ENCODE measurements at regions not wholly inside any gene's neighbourhood (a gene's known extent, or its start where the extent isn't known, plus 50 kb on each side); places are given as distances from the start of the nearest gene placed in this dataset.

GRCh38 chr9:25284365-25284764 is 393.9 kb downstream of the TUSC1 start:
- Mint-ChIP-seq H3K9me3 (peaks cover 0 to 7% of the 10 kb centered on the region in 2 donors), H3K4me1 (no peaks in the 10 kb centered on the region), H3K4me3 (no peak overlapping the region), H3K27ac (no peak overlapping the region), H3K36me3 (no peaks in the 10 kb centered on the region), H3K27me3 (no peaks in the 10 kb centered on the region)
- DNase-seq (no peak), ATAC-seq (replicated peaks) (no peak)

GRCh38 chr9:25282946-25283345 is 395.3 kb downstream of the TUSC1 start:
- Mint-ChIP-seq H3K4me1 (no peaks in the 10 kb centered on the region), H3K27ac (no peak overlapping the region), H3K9me3 (no peaks in the 10 kb centered on the region), H3K4me3 (no peak overlapping the region), H3K27me3 (no peaks in the 10 kb centered on the region), H3K36me3 (no peaks in the 10 kb centered on the region)
- DNase-seq (no peak), ATAC-seq (replicated peaks) (no peak)

GRCh38 chr9:25261445-25261844 is 416.8 kb downstream of the TUSC1 start:
- Mint-ChIP-seq H3K4me1 (no peaks in the 10 kb centered on the region), H3K27me3 (no peaks in the 10 kb centered on the region), H3K4me3 (no peak overlapping the region), H3K36me3 (no peaks in the 10 kb centered on the region), H3K9me3 (no peaks in the 10 kb centered on the region), H3K27ac (no peak overlapping the region)
- DNase-seq, result no peak
- no peak for ATAC-seq (replicated peaks)

GRCh38 chr9:25260046-25260445 is 418.2 kb downstream of the TUSC1 start:
- Mint-ChIP-seq H3K27me3 (no peaks in the 10 kb centered on the region), H3K4me3 (no peak overlapping the region), H3K4me1 (no peaks in the 10 kb centered on the region), H3K9me3 (no peaks in the 10 kb centered on the region), H3K36me3 (no peaks in the 10 kb centered on the region), H3K27ac (no peak overlapping the region)
- DNase-seq, result no peak
- ATAC-seq (replicated peaks), result no peak

DNA sequence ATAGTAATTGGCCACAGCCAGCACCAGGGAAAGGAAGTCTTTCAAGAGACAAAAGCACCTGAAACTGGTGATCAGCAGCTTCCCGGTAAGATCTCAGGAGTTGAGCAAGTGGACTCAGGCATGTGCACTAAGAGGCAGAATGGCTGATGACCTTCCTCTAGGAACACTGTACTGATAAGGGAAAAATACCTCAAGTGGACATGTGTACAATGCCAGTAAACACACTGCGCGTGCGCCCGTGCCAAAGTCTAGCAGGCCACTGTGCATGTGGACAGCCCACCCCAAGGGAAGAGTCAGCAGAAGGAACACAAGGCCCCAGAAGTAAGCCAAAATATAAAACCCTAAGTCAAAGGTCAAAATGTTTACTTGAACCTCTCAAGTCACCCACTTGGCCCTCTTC is 423.0 kb downstream of the TUSC1 start:
- DNase-seq, result no peak
- no peaks in the 10 kb centered on the region for H3K36me3 Mint-ChIP-seq
- no peak overlapping the region for H3K27ac Mint-ChIP-seq
- H3K4me1 Mint-ChIP-seq, result no peaks in the 10 kb centered on the region
- no peaks in the 10 kb centered on the region for H3K9me3 Mint-ChIP-seq
- no peak overlapping the region for H3K4me3 Mint-ChIP-seq
- ATAC-seq (replicated peaks), result no peak
- no peaks in the 10 kb centered on the region for H3K27me3 Mint-ChIP-seq

DNA sequence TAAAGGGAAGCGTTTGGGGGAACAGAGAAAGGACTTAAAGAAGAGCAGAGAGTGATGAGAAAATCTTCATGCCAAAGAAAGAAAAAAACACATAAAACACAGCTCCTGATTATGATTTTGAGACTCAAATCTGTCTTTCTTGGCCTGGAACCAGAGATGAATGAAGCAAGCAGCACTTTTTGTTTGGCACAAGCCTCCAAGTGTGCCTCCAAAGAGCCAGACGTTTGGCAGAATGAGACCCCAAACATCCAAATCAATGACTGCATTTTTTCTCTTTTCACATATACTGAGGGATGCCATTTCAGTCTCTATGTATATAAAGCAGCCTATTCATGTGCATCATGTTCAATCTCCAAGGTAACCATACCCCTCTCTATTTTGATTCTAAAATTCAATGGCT is 424.2 kb downstream of the TUSC1 start:
- peaks cover 0 to 2% of the 10 kb centered on the region in 2 donors for H3K9me3 Mint-ChIP-seq
- ATAC-seq (replicated peaks) (no peak), DNase-seq (no peak)
- H3K27ac Mint-ChIP-seq, result no peak overlapping the region
- no peaks in the 10 kb centered on the region for H3K36me3 Mint-ChIP-seq
- no peaks in the 10 kb centered on the region for H3K27me3 Mint-ChIP-seq
- H3K4me3 Mint-ChIP-seq, result no peak overlapping the region
- no peaks in the 10 kb centered on the region for H3K4me1 Mint-ChIP-seq

DNA sequence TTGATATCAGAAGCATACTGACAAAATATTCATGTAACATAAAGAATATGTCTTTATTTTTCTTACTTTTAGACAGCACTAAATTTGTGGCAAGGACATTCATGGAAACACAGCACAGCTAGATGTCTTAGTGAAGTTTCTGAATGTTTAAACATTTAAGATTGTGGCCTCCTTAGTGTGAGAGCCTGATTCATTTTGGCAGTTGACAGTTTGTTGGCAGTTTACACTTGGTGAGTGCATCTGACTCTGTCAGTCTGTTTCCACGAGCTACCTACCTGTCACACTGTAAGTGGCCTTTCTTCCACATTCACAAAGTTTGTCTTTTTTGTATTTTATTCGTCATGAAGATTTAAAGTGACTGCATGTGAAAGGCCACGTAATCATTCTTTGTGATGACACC is 436.8 kb downstream of the TUSC1 start:
- Mint-ChIP-seq H3K4me3 (no peak overlapping the region), H3K36me3 (no peaks in the 10 kb centered on the region), H3K27me3 (no peaks in the 10 kb centered on the region), H3K4me1 (no peaks in the 10 kb centered on the region), H3K27ac (no peak overlapping the region), H3K9me3 (peaks cover 0 to 4% of the 10 kb centered on the region in 2 donors)
- no peak for DNase-seq
- ATAC-seq (replicated peaks), result no peak

GRCh38 chr9:25226901-25227686 is 451.1 kb downstream of the TUSC1 start:
- Mint-ChIP-seq H3K9me3 (peaks cover 8 to 9% of the 10 kb centered on the region in 2 donors), H3K27me3 (no peaks in the 10 kb centered on the region), H3K27ac (no peak overlapping the region), H3K36me3 (no peaks in the 10 kb centered on the region), H3K4me3 (no peak overlapping the region), H3K4me1 (no peaks in the 10 kb centered on the region)
- ATAC-seq (replicated peaks) (no peak), DNase-seq (no peak)

DNA sequence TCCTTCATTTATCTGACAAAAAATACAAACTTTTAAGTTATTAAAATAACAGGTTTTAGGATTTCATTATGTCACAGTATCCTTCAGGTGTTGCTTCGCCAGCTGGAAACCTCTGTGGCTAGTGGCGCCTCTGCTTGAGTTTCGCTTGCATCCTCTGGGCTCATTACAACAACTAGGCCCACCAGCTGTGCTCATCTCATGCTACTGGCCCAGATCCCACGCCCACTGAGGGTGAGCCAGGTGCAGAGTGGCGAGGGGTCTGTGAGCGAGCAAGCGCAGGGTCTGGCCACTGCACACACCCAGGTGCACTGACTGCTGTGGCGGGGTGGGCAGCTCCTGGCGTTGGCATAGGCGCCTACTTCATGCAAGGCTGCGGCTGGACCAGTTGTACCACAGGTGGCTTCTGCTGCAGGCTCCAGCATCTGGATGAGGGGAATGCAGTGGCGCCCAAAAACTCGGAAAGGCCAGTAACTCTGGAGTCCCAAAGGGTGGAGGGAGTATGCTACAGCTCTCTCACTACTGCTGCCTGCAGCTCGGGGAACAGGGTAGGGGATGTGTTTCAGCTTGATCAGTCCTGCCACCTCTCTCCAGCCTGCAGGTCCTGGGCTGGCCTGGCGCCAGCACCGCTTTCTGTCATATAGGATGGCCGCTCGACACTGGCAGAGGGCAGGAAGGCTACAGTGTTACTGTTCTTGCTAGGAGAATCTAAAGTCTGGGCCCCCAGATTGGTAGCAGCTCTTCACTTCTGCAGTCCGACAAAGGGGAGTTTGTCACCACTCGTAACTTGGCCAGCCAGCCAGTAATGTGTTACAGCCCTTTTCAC is 452.1 kb downstream of the TUSC1 start:
- ATAC-seq (replicated peaks) (no peak), DNase-seq (no peak)
- Mint-ChIP-seq H3K36me3 (no peaks in the 10 kb centered on the region), H3K27ac (no peak overlapping the region), H3K4me1 (no peaks in the 10 kb centered on the region), H3K9me3 (peaks cover 9 to 10% of the 10 kb centered on the region in 2 donors), H3K4me3 (no peak overlapping the region), H3K27me3 (no peaks in the 10 kb centered on the region)

DNA sequence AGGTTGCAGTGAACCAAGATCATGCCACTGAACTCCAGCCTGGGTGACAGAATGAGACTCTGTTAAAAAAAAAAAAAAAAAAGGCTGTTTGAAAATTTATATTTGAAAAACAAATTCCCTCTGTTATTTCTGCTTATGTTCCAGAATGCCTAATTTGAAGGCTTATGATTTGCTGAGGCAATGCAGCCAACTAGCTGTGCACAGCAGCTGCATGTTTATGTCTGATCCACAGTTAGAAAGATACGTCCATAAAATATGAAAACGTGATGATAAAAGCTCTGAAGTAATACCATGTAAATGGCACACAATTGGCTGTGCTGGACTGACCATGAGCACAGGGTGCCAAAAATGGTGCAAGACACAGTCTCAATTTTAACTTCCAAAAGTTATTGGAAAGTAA is 453.2 kb downstream of the TUSC1 start:
- no peak for ATAC-seq (replicated peaks)
- H3K4me1 Mint-ChIP-seq, result no peaks in the 10 kb centered on the region
- peaks cover 4 to 7% of the 10 kb centered on the region in 2 donors for H3K9me3 Mint-ChIP-seq
- no peaks in the 10 kb centered on the region for H3K36me3 Mint-ChIP-seq
- no peak for DNase-seq
- H3K27ac Mint-ChIP-seq, result no peak overlapping the region
- no peak overlapping the region for H3K4me3 Mint-ChIP-seq
- H3K27me3 Mint-ChIP-seq, result no peaks in the 10 kb centered on the region

DNA sequence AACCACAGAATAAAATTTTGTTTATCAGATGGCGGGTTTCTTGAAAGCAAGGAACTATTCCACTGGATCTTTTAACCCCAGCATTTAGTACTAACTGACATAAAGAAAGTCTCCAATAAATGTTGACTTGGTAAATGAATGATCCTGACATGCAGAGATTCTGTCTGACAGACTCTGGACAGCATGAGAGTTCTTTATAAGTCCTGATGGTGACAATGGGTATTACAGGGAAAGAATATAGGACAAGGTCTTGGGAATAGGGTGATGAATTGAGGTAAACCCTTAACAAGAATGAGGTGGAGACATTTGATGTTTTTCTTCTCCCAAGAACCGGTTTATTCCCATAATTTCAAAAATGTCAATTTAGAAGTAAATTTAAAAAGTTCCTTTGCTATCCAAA is 453.9 kb downstream of the TUSC1 start:
- H3K4me3 Mint-ChIP-seq, result no peak overlapping the region
- no peaks in the 10 kb centered on the region for H3K4me1 Mint-ChIP-seq
- no peaks in the 10 kb centered on the region for H3K27me3 Mint-ChIP-seq
- ATAC-seq (replicated peaks), result no peak
- H3K9me3 Mint-ChIP-seq, result peaks cover 3 to 4% of the 10 kb centered on the region in 2 donors
- no peak for DNase-seq
- H3K27ac Mint-ChIP-seq, result no peak overlapping the region
- H3K36me3 Mint-ChIP-seq, result no peaks in the 10 kb centered on the region

DNA sequence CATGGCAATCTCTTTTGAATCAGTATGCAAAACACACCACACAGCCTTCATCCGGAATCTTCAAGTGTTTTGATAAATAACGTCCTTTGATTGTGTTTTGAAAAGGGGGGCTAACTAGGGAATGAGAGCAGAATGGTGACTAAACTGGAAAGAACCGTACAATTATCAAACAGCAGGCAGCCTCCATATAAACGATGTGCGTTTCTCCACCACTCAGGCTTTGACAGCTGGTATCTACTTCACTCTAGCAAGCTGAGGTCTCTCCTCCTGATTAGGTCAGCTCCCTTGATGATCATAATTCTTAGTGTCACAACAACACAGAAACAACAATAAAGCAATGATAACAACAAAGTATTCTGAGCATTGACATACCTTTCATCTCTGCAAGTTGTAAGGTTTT is 465.9 kb downstream of the TUSC1 start:
- Mint-ChIP-seq H3K9me3 (no peaks in the 10 kb centered on the region), H3K27ac (no peak overlapping the region), H3K27me3 (no peaks in the 10 kb centered on the region), H3K4me3 (no peak overlapping the region), H3K36me3 (no peaks in the 10 kb centered on the region), H3K4me1 (no peaks in the 10 kb centered on the region)
- DNase-seq, result no peak
- ATAC-seq (replicated peaks), result no peak

GRCh38 chr9:25207402-25208195 is 470.6 kb downstream of the TUSC1 start:
- ATAC-seq (replicated peaks) (no peak), DNase-seq (no peak)
- Mint-ChIP-seq H3K4me3 (no peak overlapping the region), H3K4me1 (no peaks in the 10 kb centered on the region), H3K36me3 (no peaks in the 10 kb centered on the region), H3K27me3 (no peaks in the 10 kb centered on the region), H3K27ac (no peak overlapping the region), H3K9me3 (peaks cover 4 to 5% of the 10 kb centered on the region in 2 donors)

DNA sequence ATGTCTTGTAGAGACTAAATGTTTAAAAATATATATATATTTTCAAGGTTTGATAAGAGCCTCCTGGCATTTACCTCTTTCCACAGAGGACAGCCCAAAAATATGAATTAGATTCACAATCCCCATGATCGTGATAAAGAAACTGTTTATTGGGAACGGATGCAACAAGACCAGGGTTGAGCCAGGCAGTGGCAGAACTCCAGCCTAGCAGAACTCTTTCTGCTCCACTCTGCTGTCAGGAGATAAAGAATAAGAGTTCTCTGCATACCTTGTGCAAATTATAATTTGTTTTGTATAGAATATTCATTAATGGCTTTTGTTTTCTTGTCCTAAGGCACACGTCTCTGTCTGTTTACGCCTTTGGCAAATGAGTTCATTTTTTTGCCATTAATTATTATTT is 472.2 kb downstream of the TUSC1 start:
- no peak for DNase-seq
- Mint-ChIP-seq H3K4me3 (no peak overlapping the region), H3K27ac (no peak overlapping the region), H3K27me3 (no peaks in the 10 kb centered on the region), H3K4me1 (no peaks in the 10 kb centered on the region), H3K36me3 (no peaks in the 10 kb centered on the region), H3K9me3 (peaks cover 5% of the 10 kb centered on the region in 2 donors)
- no peak for ATAC-seq (replicated peaks)

Data from stimulated activated naive B cell treated with anti-CD40 and anti-IgM and Interleukin-4, amounts not matched to agents 10 μg/mL and 1 μg/mL and 100 μg/mL, for 72 hours (primary cell).